ENCODE measurements at regions not wholly inside any gene's neighbourhood (a gene's known extent, or its start where the extent isn't known, plus 50 kb on each side); places are given as distances from the start of the nearest gene placed in this dataset.
"Not testable (repeated sequence)": the region's sequence is repeated elsewhere in the genome, so short reads cannot be mapped to it uniquely, and the experiment has no call there.

DNA sequence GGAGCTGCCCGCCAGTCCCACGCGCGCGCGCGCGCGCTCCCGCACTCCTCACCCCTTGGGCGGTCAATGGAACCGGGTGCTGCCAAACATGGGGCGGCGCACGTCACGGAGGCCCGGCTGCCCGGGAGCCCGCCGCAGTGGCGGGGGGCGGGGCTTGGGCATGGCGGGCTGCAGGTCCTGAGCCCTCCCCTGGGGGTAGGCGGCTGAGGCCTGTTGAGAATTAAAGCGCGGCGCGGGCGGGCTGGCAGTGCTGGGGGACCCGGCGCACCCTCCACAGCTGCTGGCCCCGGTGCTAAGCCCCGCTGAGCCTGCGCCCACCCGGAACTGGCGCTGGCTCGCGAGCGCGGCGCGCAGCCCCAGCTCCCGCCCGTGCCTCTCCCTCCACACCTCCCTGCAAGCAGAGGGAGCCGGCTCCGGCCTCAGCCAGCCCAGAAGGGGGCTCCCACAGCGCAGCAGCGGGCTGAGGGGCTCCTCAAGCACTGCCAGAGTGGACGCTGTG lies 634.2 kb downstream of the ANKRD7 start:
- Mint-ChIP-seq H3K27ac (ENCODE audit: unreplicated experiment) (no peak overlapping the region), H3K4me3 (ENCODE audit: unreplicated experiment) (no peak overlapping the region), H3K9me3 (ENCODE audit: unreplicated experiment) (no peaks in the 10 kb centered on the region), H3K36me3 (ENCODE audit: unreplicated experiment) (no peaks in the 10 kb centered on the region), H3K4me1 (ENCODE audit: unreplicated experiment) (no peaks in the 10 kb centered on the region), H3K27me3 (ENCODE audit: unreplicated experiment) (no peaks in the 10 kb centered on the region)
- DNase-seq (ENCODE audit: extremely low spot score, unreplicated experiment), result no peak
- TF ChIP-seq, protein P1, sequence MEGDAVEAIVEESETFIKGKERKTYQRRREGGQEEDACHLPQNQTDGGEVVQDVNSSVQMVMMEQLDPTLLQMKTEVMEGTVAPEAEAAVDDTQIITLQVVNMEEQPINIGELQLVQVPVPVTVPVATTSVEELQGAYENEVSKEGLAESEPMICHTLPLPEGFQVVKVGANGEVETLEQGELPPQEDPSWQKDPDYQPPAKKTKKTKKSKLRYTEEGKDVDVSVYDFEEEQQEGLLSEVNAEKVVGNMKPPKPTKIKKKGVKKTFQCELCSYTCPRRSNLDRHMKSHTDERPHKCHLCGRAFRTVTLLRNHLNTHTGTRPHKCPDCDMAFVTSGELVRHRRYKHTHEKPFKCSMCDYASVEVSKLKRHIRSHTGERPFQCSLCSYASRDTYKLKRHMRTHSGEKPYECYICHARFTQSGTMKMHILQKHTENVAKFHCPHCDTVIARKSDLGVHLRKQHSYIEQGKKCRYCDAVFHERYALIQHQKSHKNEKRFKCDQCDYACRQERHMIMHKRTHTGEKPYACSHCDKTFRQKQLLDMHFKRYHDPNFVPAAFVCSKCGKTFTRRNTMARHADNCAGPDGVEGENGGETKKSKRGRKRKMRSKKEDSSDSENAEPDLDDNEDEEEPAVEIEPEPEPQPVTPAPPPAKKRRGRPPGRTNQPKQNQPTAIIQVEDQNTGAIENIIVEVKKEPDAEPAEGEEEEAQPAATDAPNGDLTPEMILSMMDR (IDR thresholded peaks at IDR 0.05), result no peak

DNA sequence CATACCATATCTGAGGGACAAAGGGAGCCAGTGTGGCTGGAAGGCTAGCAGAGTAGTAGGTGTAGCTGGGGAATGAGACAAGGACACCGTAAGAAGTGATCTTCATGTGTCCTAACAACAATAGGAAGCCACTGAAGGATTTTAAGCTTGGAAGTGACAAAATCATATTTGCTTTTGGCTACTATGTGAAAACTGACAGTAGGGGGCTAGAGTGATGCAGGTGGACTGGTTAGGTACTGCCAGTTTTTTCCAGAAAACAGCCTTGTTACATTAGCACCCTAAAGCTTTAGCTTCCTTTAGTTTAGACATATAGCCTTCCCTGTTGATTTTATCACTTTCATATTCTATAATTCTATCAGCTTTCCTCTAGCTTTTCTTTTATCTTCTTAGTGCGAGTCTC lies 637.1 kb downstream of the ANKRD7 start:
- H3K9me3 Mint-ChIP-seq (ENCODE audit: unreplicated experiment), result no peaks in the 10 kb centered on the region
- DNase-seq (ENCODE audit: extremely low spot score, unreplicated experiment), result no peak
- H3K27me3 Mint-ChIP-seq (ENCODE audit: unreplicated experiment), result no peaks in the 10 kb centered on the region
- H3K4me1 Mint-ChIP-seq (ENCODE audit: unreplicated experiment), result no peaks in the 10 kb centered on the region
- no peak overlapping the region for H3K27ac Mint-ChIP-seq (ENCODE audit: unreplicated experiment)
- H3K36me3 Mint-ChIP-seq (ENCODE audit: unreplicated experiment), result no peaks in the 10 kb centered on the region
- no peak overlapping the region for H3K4me3 Mint-ChIP-seq (ENCODE audit: unreplicated experiment)
- TF ChIP-seq, protein P1 (IDR thresholded peaks at IDR 0.05), result no peak

DNA sequence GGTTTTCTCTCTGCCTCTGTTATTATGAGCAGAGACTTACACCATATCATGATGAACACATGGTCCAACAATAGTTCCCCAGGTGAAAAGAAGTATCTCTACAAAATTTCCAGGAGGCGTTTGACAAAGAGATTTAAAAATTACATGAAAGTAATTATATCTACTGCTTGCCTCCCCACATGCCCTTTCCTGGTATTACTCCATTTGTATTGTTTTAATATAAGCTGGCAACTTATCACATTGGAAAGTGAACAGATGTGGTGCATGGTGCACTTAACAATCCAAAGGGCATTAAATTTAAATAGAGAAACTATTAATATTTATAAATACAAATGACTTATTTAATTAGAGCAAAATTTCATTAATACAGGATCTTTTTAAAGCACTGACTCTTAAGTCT lies 638.2 kb downstream of the ANKRD7 start:
- no peaks in the 10 kb centered on the region for H3K4me1 Mint-ChIP-seq (ENCODE audit: unreplicated experiment)
- no peaks in the 10 kb centered on the region for H3K9me3 Mint-ChIP-seq (ENCODE audit: unreplicated experiment)
- no peak overlapping the region for H3K27ac Mint-ChIP-seq (ENCODE audit: unreplicated experiment)
- TF ChIP-seq, protein P1 (IDR thresholded peaks at IDR 0.05), result no peak
- no peak overlapping the region for H3K4me3 Mint-ChIP-seq (ENCODE audit: unreplicated experiment)
- no peak for DNase-seq (ENCODE audit: extremely low spot score, unreplicated experiment)
- H3K27me3 Mint-ChIP-seq (ENCODE audit: unreplicated experiment), result no peaks in the 10 kb centered on the region
- no peaks in the 10 kb centered on the region for H3K36me3 Mint-ChIP-seq (ENCODE audit: unreplicated experiment)

DNA sequence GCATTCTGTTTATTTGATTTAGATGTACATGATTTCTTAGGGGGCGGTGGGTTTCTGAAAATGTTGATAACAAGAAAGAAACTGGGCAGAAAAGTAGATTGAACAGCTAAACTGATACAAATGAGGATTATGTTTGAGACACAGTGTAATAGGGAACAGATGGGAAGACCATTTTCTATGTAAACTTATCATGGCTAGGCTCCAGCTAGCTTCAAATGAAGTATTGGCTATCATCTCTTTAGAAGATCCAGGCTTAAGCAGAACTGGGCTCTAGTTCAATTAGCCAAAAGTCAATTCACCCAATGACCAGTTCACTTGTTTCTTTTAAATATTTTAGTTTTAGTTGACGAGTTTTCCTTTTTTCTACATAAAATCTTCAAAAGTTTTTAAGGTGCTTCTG lies 639.5 kb downstream of the ANKRD7 start:
- no peaks in the 10 kb centered on the region for H3K4me1 Mint-ChIP-seq (ENCODE audit: unreplicated experiment)
- H3K9me3 Mint-ChIP-seq (ENCODE audit: unreplicated experiment), result no peaks in the 10 kb centered on the region
- H3K27ac Mint-ChIP-seq (ENCODE audit: unreplicated experiment), result no peak overlapping the region
- no peaks in the 10 kb centered on the region for H3K36me3 Mint-ChIP-seq (ENCODE audit: unreplicated experiment)
- H3K4me3 Mint-ChIP-seq (ENCODE audit: unreplicated experiment), result no peak overlapping the region
- TF ChIP-seq, protein P1 (IDR thresholded peaks at IDR 0.05), result no peak
- DNase-seq (ENCODE audit: extremely low spot score, unreplicated experiment), result no peak
- peaks cover 2% of the 10 kb centered on the region for H3K27me3 Mint-ChIP-seq (ENCODE audit: unreplicated experiment)

DNA sequence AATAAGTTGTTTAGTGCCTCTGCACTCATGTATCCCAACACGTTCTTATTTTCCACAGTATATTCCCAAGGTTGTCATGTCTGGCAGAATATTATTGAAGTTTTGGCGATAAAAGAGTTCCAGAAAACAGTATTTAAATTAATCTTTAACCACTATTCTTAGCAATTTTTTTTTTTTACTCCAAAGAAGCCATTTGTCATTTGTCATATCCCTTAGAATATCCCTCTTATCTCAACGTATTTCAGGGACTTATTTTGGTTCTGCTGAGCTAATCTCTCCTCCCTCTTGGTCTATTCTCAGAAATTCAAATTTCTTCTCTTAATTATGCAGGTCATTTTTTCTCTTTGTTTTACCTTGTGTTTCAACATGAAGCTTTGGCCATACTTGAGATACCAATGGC lies 643.4 kb downstream of the ANKRD7 start:
- Mint-ChIP-seq H3K9me3 (ENCODE audit: unreplicated experiment) (no peaks in the 10 kb centered on the region), H3K4me3 (ENCODE audit: unreplicated experiment) (no peak overlapping the region), H3K36me3 (ENCODE audit: unreplicated experiment) (no peaks in the 10 kb centered on the region), H3K27me3 (ENCODE audit: unreplicated experiment) (peaks cover 2% of the 10 kb centered on the region), H3K27ac (ENCODE audit: unreplicated experiment) (no peak overlapping the region), H3K4me1 (ENCODE audit: unreplicated experiment) (no peaks in the 10 kb centered on the region)
- TF ChIP-seq, protein P1 (IDR thresholded peaks at IDR 0.05), result no peak
- DNase-seq (ENCODE audit: extremely low spot score, unreplicated experiment), result no peak

DNA sequence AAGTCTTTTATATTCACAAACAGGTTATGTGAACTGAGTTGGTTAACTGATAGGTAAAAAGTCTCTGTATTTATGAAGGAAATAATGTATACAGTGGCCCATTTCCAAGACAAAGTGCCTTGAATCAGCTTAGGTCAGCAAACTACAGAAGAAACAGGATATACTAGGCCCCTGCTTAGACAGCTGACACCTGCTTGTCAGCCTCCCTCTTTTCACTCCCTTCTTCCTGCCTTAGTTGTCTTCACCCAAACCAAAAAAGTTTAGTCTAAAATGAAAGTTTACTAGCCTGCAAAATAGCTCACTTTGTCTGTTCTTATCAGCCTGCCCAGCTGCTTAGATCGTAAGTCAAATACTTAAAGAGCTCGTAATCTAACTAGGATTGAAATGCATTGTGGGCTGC lies 644.6 kb downstream of the ANKRD7 start:
- not testable (repeated sequence) for H3K4me3 Mint-ChIP-seq (ENCODE audit: unreplicated experiment); H3K4me1 Mint-ChIP-seq (ENCODE audit: unreplicated experiment); H3K27me3 Mint-ChIP-seq (ENCODE audit: unreplicated experiment); H3K27ac Mint-ChIP-seq (ENCODE audit: unreplicated experiment); H3K9me3 Mint-ChIP-seq (ENCODE audit: unreplicated experiment); DNase-seq (ENCODE audit: extremely low spot score, unreplicated experiment); H3K36me3 Mint-ChIP-seq (ENCODE audit: unreplicated experiment)
